ENCODE measurements at regions not wholly inside any gene's neighbourhood (a gene's known extent, or its start where the extent isn't known, plus 50 kb on each side); places are given as distances from the start of the nearest gene placed in this dataset.

DNA sequence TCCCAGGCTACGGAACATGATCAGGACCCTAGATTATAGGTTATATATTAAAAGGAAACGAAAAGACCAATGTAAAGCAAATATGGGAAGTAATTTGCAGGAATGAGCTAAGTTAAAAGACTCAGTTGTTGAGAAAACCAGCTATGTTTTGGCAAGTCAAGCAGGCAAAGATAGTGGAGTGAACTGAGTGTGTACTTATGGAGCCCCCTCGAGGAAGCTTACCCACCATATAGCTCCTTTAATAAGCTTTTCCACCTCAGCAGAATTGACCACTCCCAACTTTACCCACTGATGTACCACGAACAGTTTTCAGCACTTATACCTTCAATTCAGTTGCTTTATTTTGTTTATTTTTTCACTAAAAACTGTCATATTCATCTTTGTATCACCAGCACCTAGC is 57.3 kb upstream of the PJA2 start:
- no peak for DNase-seq

Measured in NCI-H1417 (cell line).